ENCODE measurements at regions not wholly inside any gene's neighbourhood (a gene's known extent, or its start where the extent isn't known, plus 50 kb on each side); places are given as distances from the start of the nearest gene placed in this dataset.
"Not testable (repeated sequence)": the region's sequence is repeated elsewhere in the genome, so short reads cannot be mapped to it uniquely, and the experiment has no call there.

GRCh38 chr5:1634337-1634661 is 110.5 kb upstream of the LPCAT1 start:
- 5 to 32% (median 28%) methylated on average over 18 of the region's 18 CpGs for WGBS, 3 donors
- H3K9me3 ChIP-seq: no peaks in the 10 kb centered on the region
- H3K4me3 ChIP-seq: peak overlapping the region; percentile 55
- H3K27me3 ChIP-seq: no peaks in the 10 kb centered on the region
- TF ChIP-seq POLR2A (IDR thresholded peaks at IDR 0.05): no peak
- no peak for TF ChIP-seq EP300 (IDR thresholded peaks at IDR 0.05)
- TF ChIP-seq, protein P1, sequence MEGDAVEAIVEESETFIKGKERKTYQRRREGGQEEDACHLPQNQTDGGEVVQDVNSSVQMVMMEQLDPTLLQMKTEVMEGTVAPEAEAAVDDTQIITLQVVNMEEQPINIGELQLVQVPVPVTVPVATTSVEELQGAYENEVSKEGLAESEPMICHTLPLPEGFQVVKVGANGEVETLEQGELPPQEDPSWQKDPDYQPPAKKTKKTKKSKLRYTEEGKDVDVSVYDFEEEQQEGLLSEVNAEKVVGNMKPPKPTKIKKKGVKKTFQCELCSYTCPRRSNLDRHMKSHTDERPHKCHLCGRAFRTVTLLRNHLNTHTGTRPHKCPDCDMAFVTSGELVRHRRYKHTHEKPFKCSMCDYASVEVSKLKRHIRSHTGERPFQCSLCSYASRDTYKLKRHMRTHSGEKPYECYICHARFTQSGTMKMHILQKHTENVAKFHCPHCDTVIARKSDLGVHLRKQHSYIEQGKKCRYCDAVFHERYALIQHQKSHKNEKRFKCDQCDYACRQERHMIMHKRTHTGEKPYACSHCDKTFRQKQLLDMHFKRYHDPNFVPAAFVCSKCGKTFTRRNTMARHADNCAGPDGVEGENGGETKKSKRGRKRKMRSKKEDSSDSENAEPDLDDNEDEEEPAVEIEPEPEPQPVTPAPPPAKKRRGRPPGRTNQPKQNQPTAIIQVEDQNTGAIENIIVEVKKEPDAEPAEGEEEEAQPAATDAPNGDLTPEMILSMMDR (IDR thresholded peaks at IDR 0.05): no peak
- H3K36me3 ChIP-seq: no peaks in the 10 kb centered on the region
- peak overlapping the region; percentile 13 to 86 for H3K27ac ChIP-seq
- peaks cover 4% of the 10 kb centered on the region for H3K4me1 ChIP-seq (ENCODE audit: insufficient read depth)
- intact Hi-C loops (cut with DNase I): no loop called here
- no peak for DNase-seq

DNA sequence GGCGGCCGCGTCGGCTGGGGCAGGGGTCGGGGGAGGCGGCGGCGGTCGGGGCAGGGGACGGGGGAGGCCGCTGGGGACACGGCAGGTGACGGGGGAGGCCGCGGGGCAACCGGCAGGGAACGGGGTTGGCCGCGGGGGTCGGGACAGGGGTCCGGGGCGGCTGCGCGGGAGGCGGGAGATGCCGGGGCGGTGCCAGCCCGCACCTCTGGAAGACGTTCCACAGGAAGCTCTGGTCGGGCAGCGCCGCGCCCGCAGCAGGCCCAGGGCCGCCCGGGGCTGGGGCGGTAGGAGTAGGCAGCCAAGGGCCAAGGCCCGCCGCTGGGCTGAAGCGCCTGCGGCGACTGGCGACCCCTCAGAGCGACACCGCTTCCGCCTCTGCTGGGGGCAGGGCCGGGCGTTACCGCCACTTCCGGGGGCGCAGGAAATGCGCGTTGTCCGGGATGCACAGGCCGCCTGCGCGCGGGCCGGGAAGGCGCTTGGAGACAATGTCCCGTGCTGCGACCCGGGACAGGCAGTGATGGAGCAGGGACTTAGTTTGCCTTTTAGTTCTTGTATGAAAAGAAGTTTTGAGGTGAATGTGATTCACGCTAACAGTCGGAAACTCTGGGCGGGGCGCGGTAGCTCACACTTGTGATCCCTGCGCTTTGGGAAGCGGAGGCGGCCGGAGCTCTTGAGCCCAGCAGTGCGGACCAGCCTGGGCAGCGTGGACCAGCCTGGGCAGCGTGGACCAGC is 110.0 kb upstream of the LPCAT1 start:
- intact Hi-C loops (cut with DNase I): no loop called here

GRCh38 chr5:1631004-1631403 is 107.2 kb upstream of the LPCAT1 start:
- H3K27ac ChIP-seq; intact Hi-C loops (cut with DNase I); H3K4me3 ChIP-seq; H3K4me1 ChIP-seq (ENCODE audit: insufficient read depth); H3K27me3 ChIP-seq; H3K36me3 ChIP-seq; H3K9me3 ChIP-seq; DNase-seq: not testable (repeated sequence)
- 79 to 89% (median 87%) methylated on average over 5 of the region's 5 CpGs for WGBS, 3 donors

More for the DNA sequence above, 110.0 kb upstream of the LPCAT1 start:
- Histone ChIP-seq H3K36me3 (no peaks in the 10 kb centered on the region), H3K27me3 (no peaks in the 10 kb centered on the region), H3K4me1 (ENCODE audit: insufficient read depth) (peaks cover 4% of the 10 kb centered on the region), H3K4me3 (peak overlapping the region; percentile 55), H3K27ac (peak overlapping the region; percentile 13 to 86), H3K9me3 (no peaks in the 10 kb centered on the region)
- DNase-seq: peak; percentile 82 to 89 (median 88)
- 0 to 2% (median 0%) methylated on average over 47 to 71 of the region's 75 CpGs for WGBS, 3 donors
- TF ChIP-seq EP300 (IDR thresholded peaks at IDR 0.05) (no peak), POLR2A (IDR thresholded peaks at IDR 0.05) (peak; percentile 78)
- TF ChIP-seq, protein P1 (IDR thresholded peaks at IDR 0.05): no peak

DNA sequence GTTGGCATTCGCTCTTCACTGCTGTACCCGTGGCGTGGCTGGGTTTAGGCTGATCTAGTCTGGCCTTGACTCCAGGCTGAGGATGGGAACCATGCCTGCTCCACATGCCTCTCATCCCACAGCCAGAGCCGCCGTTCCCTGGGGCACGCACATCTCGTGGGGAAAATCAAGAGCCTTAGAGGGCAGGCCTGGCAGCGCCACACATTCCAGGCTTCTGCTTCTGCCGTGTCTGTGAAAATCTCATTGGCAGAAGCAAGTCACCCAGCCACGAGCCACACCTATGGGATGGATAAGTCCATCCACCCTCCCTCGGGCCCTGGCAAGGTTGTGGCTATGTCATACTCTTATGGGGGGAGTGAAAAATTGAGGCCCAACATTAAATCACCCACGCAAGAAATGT is 102.6 kb upstream of the LPCAT1 start:
- DNase-seq; H3K36me3 ChIP-seq; H3K27me3 ChIP-seq; H3K9me3 ChIP-seq; H3K27ac ChIP-seq; H3K4me3 ChIP-seq; H3K4me1 ChIP-seq (ENCODE audit: insufficient read depth); intact Hi-C loops (cut with DNase I): not testable (repeated sequence)
- WGBS, 3 donors: 93 to 97% (median 95%) methylated on average over 12 of the region's 12 CpGs

DNA sequence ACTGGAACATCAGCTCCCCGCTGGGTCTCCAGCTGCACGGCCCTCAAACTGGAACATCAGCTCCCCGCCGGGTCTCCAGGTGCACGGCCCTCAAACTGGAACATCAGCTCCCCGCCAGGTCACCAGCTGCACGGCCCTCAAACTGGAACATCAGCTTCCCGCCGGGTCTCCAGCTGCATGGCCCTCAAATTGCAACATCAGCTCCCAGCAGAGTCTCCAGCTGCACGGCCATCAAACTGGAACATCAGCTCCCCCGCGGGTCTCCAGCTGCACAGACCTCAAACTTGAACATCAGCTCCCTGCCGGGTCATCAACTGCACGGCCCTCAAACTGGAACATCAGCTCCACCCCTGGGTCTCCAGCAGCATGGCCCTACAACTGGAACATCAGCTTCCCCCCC is 95.8 kb upstream of the LPCAT1 start:
- H3K9me3 ChIP-seq; H3K4me1 ChIP-seq (ENCODE audit: insufficient read depth); H3K36me3 ChIP-seq; intact Hi-C loops (cut with DNase I); H3K27me3 ChIP-seq; H3K27ac ChIP-seq; H3K4me3 ChIP-seq; DNase-seq: not testable (repeated sequence)
- WGBS, 3 donors: 67 to 77% (median 73%) methylated on average over 14 of the region's 14 CpGs

GRCh38 chr5:1618296-1618865 is 94.6 kb upstream of the LPCAT1 start:
- WGBS, 3 donors: 87 to 90% (median 89%) methylated on average over 18 of the region's 18 CpGs
- H3K27me3 ChIP-seq; DNase-seq; H3K4me3 ChIP-seq; H3K27ac ChIP-seq; H3K36me3 ChIP-seq; H3K9me3 ChIP-seq; intact Hi-C loops (cut with DNase I); H3K4me1 ChIP-seq (ENCODE audit: insufficient read depth): not testable (repeated sequence)

GRCh38 chr5:1617236-1617755 is 93.5 kb upstream of the LPCAT1 start:
- H3K4me3 ChIP-seq; H3K36me3 ChIP-seq; H3K4me1 ChIP-seq (ENCODE audit: insufficient read depth); H3K27me3 ChIP-seq; H3K9me3 ChIP-seq; DNase-seq; H3K27ac ChIP-seq; intact Hi-C loops (cut with DNase I): not testable (repeated sequence)
- 90 to 93% (median 93%) methylated on average over 16 of the region's 16 CpGs for WGBS, 3 donors

- H3K4me1 ChIP-seq (ENCODE audit: insufficient read depth); H3K9me3 ChIP-seq; H3K36me3 ChIP-seq; H3K27ac ChIP-seq; H3K27me3 ChIP-seq; intact Hi-C loops (cut with DNase I); DNase-seq; H3K4me3 ChIP-seq: not testable (repeated sequence)
- WGBS, 3 donors: 92 to 94% (median 93%) methylated on average over 13 of the region's 13 CpGs
Measured at GRCh38 chr5:1613515-1613914, 89.8 kb upstream of the LPCAT1 start.

DNA sequence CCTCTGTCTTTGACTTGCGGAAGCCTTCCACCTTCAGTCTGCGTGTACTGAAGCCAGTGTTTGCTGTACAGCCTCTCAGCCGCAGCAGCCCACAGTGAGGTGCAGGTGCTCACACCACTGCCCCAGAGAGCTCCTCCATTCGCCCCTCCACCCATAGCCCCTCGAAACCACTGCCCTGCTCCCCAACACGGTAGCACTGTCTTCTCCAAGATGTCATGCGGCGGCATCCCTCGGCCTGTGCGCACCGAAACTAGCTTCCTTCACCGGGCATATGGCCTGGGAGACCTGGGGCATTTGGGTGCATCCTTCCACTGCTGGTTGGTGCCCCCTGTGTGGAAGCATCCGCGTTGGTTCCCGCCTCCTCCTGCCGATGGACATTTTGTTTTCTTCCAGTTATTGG is 86.8 kb upstream of the LPCAT1 start:
- H3K4me3 ChIP-seq; intact Hi-C loops (cut with DNase I); DNase-seq; H3K4me1 ChIP-seq (ENCODE audit: insufficient read depth); H3K27ac ChIP-seq; H3K36me3 ChIP-seq; H3K9me3 ChIP-seq; H3K27me3 ChIP-seq: not testable (repeated sequence)
- WGBS, 3 donors: 96 to 97% (median 96%) methylated on average over 16 of the region's 16 CpGs

GRCh38 chr5:1609111-1609510 is 85.4 kb upstream of the LPCAT1 start:
- intact Hi-C loops (cut with DNase I); H3K9me3 ChIP-seq; H3K4me3 ChIP-seq; H3K27me3 ChIP-seq; H3K36me3 ChIP-seq; H3K4me1 ChIP-seq (ENCODE audit: insufficient read depth); DNase-seq; H3K27ac ChIP-seq: not testable (repeated sequence)
- 89 to 97% (median 93%) methylated on average over 8 of the region's 8 CpGs for WGBS, 3 donors
